ENCODE measurements at regions not wholly inside any gene's neighbourhood (a gene's known extent, or its start where the extent isn't known, plus 50 kb on each side); places are given as distances from the start of the nearest gene placed in this dataset.

DNA sequence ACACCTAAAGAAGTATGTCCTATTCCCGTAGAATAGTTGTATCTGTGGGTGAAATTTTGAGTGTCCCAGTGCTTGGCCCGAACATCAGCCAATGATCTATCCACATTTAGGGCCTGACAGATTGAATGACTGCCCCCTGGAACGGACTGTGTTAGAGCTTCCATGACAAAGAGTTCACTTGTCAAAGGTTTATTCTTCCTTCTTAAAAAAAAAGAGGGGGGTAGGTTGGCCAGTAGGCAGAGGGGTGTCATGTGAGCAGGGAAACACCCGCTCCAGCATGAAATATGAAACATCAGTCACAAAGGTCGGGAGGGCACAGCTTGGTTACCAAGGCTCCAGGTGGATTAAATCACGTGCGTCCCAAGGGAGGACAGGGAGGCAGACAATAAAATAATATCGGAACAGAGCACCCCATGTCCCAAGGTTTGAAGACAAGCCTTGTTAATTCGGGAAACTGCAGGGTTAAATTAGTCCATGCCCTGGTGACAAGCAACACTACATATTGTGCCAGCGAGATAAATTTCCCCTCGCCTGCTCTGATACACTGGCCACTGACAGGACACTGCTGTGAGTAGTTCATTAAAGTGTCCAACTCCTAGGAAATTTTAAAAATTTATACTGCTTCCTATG lies 401.2 kb downstream of the IRX1 start:
- TF ChIP-seq, protein P1, sequence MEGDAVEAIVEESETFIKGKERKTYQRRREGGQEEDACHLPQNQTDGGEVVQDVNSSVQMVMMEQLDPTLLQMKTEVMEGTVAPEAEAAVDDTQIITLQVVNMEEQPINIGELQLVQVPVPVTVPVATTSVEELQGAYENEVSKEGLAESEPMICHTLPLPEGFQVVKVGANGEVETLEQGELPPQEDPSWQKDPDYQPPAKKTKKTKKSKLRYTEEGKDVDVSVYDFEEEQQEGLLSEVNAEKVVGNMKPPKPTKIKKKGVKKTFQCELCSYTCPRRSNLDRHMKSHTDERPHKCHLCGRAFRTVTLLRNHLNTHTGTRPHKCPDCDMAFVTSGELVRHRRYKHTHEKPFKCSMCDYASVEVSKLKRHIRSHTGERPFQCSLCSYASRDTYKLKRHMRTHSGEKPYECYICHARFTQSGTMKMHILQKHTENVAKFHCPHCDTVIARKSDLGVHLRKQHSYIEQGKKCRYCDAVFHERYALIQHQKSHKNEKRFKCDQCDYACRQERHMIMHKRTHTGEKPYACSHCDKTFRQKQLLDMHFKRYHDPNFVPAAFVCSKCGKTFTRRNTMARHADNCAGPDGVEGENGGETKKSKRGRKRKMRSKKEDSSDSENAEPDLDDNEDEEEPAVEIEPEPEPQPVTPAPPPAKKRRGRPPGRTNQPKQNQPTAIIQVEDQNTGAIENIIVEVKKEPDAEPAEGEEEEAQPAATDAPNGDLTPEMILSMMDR (IDR thresholded peaks at IDR 0.05): no peak
- TF ChIP-seq POLR2A (IDR thresholded peaks at IDR 0.05) (no peak), POLR2AphosphoS5 (IDR thresholded peaks at IDR 0.05) (no peak)
